ENCODE measurements at regions not wholly inside any gene's neighbourhood (a gene's known extent, or its start where the extent isn't known, plus 50 kb on each side); places are given as distances from the start of the nearest gene placed in this dataset.

DNA sequence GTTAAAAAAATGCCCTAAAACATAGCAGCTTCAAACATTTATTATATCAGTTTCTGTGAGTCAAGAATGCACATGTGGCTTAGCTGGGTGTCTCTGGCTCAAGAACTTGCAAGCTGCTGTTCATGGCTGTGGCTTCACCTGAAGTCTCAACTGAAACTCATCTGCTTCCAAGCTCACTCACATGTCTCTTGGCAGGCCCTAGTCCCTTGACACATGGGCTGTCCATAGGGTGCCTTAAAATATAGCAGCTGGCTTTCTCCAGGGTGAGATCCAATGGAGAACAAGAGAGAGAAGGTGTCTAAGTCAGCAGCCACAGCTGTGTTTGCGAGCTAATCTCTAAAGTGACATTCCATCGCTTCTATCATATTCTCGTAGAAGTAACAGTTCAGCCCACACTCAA, 152.8 kb downstream of the DSEL start:
- TF ChIP-seq, protein P1, sequence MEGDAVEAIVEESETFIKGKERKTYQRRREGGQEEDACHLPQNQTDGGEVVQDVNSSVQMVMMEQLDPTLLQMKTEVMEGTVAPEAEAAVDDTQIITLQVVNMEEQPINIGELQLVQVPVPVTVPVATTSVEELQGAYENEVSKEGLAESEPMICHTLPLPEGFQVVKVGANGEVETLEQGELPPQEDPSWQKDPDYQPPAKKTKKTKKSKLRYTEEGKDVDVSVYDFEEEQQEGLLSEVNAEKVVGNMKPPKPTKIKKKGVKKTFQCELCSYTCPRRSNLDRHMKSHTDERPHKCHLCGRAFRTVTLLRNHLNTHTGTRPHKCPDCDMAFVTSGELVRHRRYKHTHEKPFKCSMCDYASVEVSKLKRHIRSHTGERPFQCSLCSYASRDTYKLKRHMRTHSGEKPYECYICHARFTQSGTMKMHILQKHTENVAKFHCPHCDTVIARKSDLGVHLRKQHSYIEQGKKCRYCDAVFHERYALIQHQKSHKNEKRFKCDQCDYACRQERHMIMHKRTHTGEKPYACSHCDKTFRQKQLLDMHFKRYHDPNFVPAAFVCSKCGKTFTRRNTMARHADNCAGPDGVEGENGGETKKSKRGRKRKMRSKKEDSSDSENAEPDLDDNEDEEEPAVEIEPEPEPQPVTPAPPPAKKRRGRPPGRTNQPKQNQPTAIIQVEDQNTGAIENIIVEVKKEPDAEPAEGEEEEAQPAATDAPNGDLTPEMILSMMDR (IDR thresholded peaks at IDR 0.05): no peak
- TF ChIP-seq, protein P2, sequence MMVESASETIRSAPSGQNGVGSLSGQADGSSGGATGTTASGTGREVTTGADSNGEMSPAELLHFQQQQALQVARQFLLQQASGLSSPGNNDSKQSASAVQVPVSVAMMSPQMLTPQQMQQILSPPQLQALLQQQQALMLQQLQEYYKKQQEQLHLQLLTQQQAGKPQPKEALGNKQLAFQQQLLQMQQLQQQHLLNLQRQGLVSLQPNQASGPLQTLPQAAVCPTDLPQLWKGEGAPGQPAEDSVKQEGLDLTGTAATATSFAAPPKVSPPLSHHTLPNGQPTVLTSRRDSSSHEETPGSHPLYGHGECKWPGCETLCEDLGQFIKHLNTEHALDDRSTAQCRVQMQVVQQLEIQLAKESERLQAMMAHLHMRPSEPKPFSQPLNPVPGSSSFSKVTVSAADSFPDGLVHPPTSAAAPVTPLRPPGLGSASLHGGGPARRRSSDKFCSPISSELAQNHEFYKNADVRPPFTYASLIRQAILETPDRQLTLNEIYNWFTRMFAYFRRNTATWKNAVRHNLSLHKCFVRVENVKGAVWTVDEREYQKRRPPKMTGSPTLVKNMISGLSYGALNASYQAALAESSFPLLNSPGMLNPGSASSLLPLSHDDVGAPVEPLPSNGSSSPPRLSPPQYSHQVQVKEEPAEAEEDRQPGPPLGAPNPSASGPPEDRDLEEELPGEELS (CRISPR knock-in tag; IDR thresholded peaks at IDR 0.05): no peak
- no peak for TF ChIP-seq ZNF138 (CRISPR knock-in tag; conservative IDR thresholded peaks at IDR 0.05)
- no peak for TF ChIP-seq MYBL2 (CRISPR knock-in tag; IDR thresholded peaks at IDR 0.05)
- no peak for TF ChIP-seq ELF4 (CRISPR knock-in tag; IDR thresholded peaks at IDR 0.05; ENCODE audit: low read depth)
- TF ChIP-seq, protein P3, sequence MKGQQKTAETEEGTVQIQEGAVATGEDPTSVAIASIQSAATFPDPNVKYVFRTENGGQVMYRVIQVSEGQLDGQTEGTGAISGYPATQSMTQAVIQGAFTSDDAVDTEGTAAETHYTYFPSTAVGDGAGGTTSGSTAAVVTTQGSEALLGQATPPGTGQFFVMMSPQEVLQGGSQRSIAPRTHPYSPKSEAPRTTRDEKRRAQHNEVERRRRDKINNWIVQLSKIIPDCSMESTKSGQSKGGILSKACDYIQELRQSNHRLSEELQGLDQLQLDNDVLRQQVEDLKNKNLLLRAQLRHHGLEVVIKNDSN (CRISPR knock-in tag; IDR thresholded peaks at IDR 0.05): no peak
